GM13976 (cell line): ENCODE measurements at regions not wholly inside any gene's neighbourhood (a gene's known extent, or its start where the extent isn't known, plus 50 kb on each side); places are given as distances from the start of the nearest gene placed in this dataset.

ENCODE experiments used
- DNase-seq: peaks from one replicate; pipeline ENCODE4 v3.0.0; 2012; ENCODE audit warnings: low spot score
- CTCF ChIP-seq: IDR thresholded peaks from 2 replicates; pipeline ENCODE4 v1.5.1; 2012; ENCODE audit warnings: borderline replicate concordance, mild to moderate bottlenecking; ENCODE audit not compliant: insufficient read depth; ENCODE audit errors: extremely low read depth, missing control alignments, control extremely low read depth
- in situ Hi-C: fragments of 300-500 bp; cut with MboI; formaldehyde crosslinking; loops from one replicate; pipeline ENCODE4 v1.12.0; 2022; ENCODE audit warnings: low sequenced_read_pairs, mixed read lengths, inconsistent platforms; ENCODE audit not compliant: unreplicated experiment

- in situ Hi-C loops, result loop anchor here (25.0 kb wide), 2 partner anchors 324 to 1199 kb away; no protein-coding TSS in a partner anchor
- no peak for TF ChIP-seq CTCF
- DNase-seq, result no peak
These were observed 63.7 kb upstream of the RUFY1 start for GRCh38 chr5:179486596-179487051.

DNA sequence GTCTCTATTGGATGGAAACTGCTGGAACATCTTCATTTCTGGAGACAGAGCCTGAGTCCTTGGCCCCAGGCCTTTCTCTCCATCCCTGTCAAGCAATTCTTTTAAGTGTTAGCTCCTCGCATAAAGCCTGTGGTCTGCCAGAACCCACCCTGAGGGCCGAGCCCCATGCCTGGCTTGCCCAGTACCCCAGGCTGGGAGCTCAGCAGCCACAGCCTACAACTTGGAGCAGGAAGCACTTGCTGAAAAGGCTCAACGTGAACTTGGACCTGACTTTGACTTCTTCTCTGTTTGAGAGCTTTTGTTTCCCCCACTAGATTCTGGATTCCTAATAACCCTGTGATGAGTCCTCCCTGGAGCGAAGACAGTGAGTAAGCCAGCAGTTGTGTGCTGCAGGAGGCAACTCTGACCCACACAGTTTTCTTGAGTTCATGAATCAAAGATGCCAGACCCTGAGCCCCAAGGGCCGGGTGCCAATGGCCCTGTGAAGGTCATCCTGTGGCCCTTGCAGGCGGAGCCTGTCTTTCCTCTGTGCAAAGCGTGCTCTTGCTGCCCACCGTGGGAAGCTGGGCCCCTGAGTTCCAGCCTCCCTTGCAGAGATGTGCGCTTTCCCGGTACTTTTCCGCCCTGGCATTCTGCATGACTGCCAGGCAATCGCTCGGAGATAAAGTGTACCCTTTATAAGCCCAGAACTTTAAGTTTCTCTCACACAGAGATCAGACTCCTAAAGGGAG is 64.3 kb upstream of the RUFY1 start:
- in situ Hi-C loops, result loop anchor here (25.0 kb wide), 2 partner anchors 324 to 1199 kb away; no protein-coding TSS in a partner anchor
- no peak for DNase-seq
- no peak for TF ChIP-seq CTCF

DNA sequence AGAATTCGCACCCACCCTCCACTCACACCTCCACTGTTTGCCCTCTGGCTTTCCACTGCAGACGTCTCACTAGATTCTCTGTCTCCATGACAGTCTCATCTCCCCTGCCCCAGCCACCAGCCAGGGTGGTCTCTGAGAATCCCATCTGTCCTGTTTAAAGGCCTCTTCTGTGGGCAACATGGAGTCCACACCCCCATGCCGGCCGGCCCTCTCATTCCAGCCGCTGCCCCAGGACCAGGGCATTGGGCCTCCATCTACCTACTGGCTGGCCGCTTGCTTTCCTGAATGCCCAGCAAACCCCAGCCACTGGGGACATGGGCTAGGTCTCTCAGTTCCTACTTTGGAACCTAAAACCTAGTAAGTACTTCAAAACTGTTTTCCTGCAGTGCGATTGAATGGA is 65.6 kb upstream of the RUFY1 start:
- in situ Hi-C loops, result loop anchor here (25.0 kb wide), 2 partner anchors 322 to 1197 kb away; no protein-coding TSS in a partner anchor
- no peak for TF ChIP-seq CTCF
- no peak for DNase-seq

DNA sequence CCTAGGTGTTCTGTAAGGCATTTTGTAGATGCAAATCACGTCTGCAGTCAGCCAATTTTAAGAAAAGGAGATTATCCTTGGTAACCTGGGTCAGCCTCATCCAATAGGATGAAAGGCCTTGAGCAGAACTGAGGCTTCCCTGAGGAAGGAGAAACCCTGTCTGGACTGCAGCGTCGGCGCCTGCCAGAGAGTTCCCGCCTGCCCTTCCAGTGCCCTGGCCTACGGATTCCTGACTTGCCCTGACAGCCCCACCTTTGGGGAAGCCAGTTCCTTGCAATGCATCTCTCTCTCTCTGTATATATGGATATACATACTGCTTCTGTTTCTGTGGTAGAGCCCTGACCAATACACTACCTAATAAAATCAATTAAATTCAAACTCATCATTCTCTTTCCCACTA is 66.2 kb upstream of the RUFY1 start:
- DNase-seq, result no peak
- in situ Hi-C loops, result loop anchor here (25.0 kb wide), 2 partner anchors 322 to 1197 kb away; no protein-coding TSS in a partner anchor
- no peak for TF ChIP-seq CTCF

DNA sequence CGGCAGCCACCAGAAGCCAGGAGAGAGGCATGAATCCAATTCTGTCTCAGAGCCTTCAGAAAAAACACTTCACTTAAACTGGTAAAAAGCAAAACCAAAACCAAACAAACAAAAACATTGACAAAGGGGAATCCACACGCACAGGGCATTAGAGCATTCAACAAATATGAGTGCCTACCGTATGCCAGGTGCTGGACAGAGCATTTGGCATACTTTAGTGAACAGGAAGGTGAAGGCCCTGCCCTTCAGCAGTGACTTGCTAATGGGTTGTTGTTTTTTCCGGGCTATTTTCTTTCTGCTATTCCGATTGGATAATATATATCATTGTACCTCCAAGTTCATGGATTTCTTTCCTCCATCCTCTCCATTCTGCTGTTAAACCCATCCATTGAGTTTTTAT is 71.7 kb upstream of the RUFY1 start:
- no peak for DNase-seq
- no peak for TF ChIP-seq CTCF
- in situ Hi-C loops, result loop anchor here (25.0 kb wide), 2 partner anchors 316 to 1191 kb away; no protein-coding TSS in a partner anchor

- TF ChIP-seq CTCF, result no peak
- in situ Hi-C loops, result loop anchor here (25.0 kb wide), 2 partner anchors 313 to 1188 kb away; no protein-coding TSS in a partner anchor
- no peak for DNase-seq
These were observed 75.1 kb upstream of the RUFY1 start for GRCh38 chr5:179475208-179475751.

DNA sequence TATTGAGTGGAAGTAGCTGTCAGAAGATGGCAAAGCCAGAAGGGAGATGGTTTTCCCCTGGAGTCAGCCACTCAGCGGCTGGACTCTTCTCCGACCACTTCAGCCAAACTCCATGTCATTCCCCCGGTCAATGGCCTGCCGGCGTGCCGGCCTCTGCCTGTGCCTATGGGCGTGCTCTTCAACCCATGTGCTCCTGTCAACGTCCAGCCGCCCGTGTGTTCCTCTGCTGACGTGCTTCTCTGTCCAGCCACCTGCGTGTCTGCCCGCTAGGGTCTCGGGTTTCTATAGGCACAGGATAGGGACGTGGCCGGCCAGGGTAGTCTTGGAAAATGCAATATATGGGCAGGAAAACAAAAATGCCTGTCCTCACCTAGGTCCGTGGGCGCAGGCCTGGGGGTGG is 77.7 kb upstream of the RUFY1 start:
- no peak for TF ChIP-seq CTCF
- in situ Hi-C loops, result no loop called here
- no peak for DNase-seq
